Muscle of leg (tissue), 3 donors: ENCODE measurements at regions not wholly inside any gene's neighbourhood (a gene's known extent, or its start where the extent isn't known, plus 50 kb on each side); places are given as distances from the start of the nearest gene placed in this dataset.
"Not testable (repeated sequence)": the region's sequence is repeated elsewhere in the genome, so short reads cannot be mapped to it uniquely, and the experiment has no call there.

Experiments
- DNase-seq: peaks from one replicate; pipeline ENCODE4 v3.0.0; 2013
- H3K27ac ChIP-seq: one replicate; pipeline ENCODE4 v1.5.1; 2013; ENCODE audit warnings: mild to moderate bottlenecking, low read length, control low read depth
- H3K27me3 ChIP-seq: one replicate; pipeline ENCODE4 v1.6.1; 2013; ENCODE audit warnings: low read length; ENCODE audit not compliant: control insufficient read depth, insufficient read depth
- H3K36me3 ChIP-seq: one replicate; pipeline ENCODE4 v1.6.1; 2013; ENCODE audit warnings: low read length; ENCODE audit not compliant: control insufficient read depth, insufficient read depth
- H3K4me1 ChIP-seq: one replicate; pipeline ENCODE4 v1.6.1; 2013; ENCODE audit warnings: low read length; ENCODE audit not compliant: control insufficient read depth, insufficient read depth
- H3K4me3 ChIP-seq: one replicate; pipeline ENCODE4 v1.5.1; 2013; ENCODE audit warnings: low read length, control low read depth
- H3K9me3 ChIP-seq: replicated peaks from 2 replicates; pipeline ENCODE4 v1.6.1; 2013; ENCODE audit warnings: low read depth, low read length; ENCODE audit not compliant: control insufficient read depth
- WGBS: methylation state at CpG from one replicate; pipeline ENCODE4 v1.1.5; 2013; ENCODE audit warnings: missing lambda C conversion rate; ENCODE audit not compliant: insufficient coverage; 5-methylcytosine and 5-hydroxymethylcytosine counted together

DNA sequence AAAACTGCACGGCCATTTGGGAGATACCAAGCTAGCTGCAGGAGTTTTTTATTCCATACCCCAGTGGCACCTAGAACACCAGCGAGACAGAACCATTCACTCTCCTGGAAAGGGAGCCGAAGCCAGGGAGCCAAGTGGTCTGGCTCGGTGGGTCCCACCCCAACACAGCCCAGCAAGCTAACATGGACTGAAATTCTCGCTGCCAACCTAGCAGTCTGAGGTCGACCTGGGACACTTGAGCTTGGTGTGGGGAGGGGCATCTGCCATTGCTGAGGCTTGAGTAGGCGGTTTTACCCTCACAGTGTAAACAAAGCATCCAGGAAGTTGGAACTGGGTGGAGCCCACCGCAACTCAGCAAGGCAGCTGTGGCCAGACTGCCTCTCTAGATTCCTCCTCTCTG lies 108.9 kb upstream of the CHD1 start:
- Histone ChIP-seq H3K4me1 (peaks cover 3% of the 10 kb centered on the region), H3K27me3 (no peaks in the 10 kb centered on the region), H3K36me3 (no peaks in the 10 kb centered on the region), H3K4me3 (no peak overlapping the region), H3K27ac (no peak overlapping the region), H3K9me3 (no peaks in the 10 kb centered on the region)
- 78% methylated on average over 3 of the region's 8 CpGs for WGBS
- DNase-seq = no peak

DNA sequence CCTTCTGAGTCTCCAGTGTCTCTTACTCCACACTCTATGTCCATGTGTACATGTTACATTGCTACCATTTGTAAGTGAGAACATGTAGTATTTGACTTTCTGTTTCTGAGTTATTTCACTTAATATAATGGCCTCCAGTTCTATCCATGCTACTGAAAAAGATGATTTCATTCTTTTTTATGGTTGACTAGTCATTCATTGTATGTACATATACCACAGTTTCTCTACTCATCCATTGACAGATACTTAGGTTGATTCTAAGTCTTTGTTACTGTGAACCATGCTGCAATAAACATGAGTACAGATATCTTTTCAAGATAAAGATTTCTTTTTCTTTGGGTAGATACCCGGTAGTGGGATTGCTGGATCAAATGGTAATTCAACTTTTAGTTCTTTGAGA lies 107.1 kb upstream of the CHD1 start:
- peaks cover 5% of the 10 kb centered on the region for H3K4me1 ChIP-seq
- DNase-seq = no peak
- H3K27ac ChIP-seq = no peak overlapping the region
- H3K4me3 ChIP-seq = no peak overlapping the region
- WGBS = no CpG with 5 or more reads among the region's 1 CpG
- no peaks in the 10 kb centered on the region for H3K36me3 ChIP-seq
- H3K27me3 ChIP-seq = no peaks in the 10 kb centered on the region
- no peaks in the 10 kb centered on the region for H3K9me3 ChIP-seq

DNA sequence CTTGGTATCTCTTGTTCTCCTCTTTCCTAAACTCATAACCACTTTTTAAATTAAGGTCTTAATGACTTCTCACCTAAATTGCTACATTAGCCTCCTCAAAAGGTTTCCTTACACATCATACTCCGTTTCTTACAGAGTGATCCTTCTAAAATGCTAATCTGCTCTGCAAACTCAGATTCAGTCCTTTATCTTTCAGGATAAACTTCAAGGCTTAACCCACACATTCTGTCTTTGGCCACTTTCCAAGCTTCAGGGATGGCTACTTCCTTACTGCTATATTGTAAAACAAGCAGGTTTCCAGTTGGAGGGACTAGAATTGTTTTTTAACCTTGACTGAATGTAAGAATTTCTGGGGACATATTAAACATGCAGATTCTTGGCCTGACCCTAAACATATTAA lies 105.5 kb upstream of the CHD1 start:
- WGBS = 80% methylated on average over 1 of the region's 1 CpG
- Histone ChIP-seq H3K9me3 (no peaks in the 10 kb centered on the region), H3K36me3 (no peaks in the 10 kb centered on the region), H3K4me3 (no peak overlapping the region), H3K27ac (no peak overlapping the region), H3K27me3 (no peaks in the 10 kb centered on the region), H3K4me1 (peaks cover 5% of the 10 kb centered on the region)
- DNase-seq = peak; percentile 22

DNA sequence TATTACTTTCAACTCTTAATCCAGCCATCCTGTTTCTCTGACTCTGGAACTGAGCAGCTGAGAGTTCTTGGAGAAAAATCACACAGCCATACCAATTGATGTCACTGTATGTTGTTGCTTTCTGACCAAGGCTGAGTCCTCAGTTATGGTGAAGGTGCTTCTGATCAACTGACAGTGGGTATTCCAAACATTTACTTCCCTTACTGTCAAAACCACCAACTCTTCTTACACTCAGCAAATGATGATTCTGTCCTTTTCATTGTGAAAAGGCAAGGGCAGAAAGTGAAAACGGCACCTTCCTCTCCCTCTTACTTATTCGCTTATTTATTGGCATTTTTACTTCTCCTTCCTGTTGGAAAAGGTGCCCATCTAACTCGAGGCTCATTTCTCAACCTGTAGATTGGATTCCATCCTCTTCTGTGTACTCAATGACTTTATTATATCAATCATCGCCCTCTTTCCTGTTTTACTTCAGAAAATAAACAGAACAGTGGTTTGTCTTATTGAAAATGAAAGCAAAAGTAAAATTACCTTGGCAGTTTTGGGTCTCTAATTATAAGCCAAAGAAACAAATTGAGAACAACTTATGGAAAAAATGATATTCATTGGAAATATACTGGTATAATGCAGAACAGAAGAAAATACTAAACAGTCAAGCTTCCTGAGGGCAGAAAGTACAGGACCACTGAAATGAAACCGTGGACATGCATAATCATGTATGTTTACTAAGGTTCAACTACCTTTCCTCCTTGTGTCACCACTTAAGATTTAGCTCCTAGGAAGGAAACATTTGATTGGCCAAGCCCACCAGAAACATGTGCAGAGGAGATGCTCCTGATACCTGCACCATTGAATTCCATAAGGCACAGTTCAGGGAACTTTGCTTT lies 104.5 kb upstream of the CHD1 start:
- H3K36me3 ChIP-seq = no peaks in the 10 kb centered on the region
- no peak overlapping the region for H3K27ac ChIP-seq
- WGBS = 53% methylated on average over 3 of the region's 5 CpGs
- no peak overlapping the region for H3K4me3 ChIP-seq
- DNase-seq = peak; percentile 24
- no peaks in the 10 kb centered on the region for H3K27me3 ChIP-seq
- H3K9me3 ChIP-seq = no peaks in the 10 kb centered on the region
- peaks cover 5% of the 10 kb centered on the region for H3K4me1 ChIP-seq

DNA sequence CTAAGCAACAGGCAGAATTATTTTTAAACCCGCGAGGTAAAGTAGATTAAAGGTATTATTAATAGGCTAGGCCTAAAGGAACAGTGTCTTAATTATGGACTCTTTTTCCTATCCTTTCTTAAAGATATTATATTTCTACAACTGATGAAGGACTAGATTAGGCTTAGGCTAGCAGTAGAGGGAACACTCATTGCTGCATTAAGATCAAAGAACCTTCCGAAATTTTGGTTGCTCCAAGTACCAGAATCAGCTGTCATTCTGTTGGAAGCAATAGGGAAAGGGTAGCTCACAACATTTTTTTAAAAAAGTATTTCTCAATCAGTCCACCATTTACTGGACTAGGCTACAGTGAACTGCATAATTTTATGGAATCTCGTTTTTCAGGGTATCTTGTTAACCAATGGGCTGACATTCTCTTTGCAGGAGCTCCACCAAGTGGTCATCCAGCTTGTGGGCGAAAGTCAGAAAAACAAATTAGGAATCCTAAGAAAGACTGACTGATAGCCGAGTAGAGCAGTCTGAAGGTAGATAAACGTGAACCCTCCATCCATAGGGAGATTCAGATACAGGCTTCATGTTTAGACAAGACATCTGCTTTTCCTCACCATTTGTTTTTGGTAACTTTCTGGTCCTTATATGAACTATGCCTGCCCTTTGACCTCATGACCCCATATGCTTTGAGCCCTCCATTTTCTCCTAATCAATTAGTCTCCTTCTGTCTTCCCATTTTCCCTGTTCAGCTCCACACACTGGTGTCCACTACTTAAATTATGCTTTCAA lies 103.6 kb upstream of the CHD1 start:
- Histone ChIP-seq H3K4me3 (no peak overlapping the region), H3K4me1 (peaks cover 5% of the 10 kb centered on the region), H3K9me3 (no peaks in the 10 kb centered on the region), H3K36me3 (no peaks in the 10 kb centered on the region), H3K27me3 (no peaks in the 10 kb centered on the region), H3K27ac (no peak overlapping the region)
- WGBS = 4% methylated on average over 3 of the region's 7 CpGs
- DNase-seq = peak; percentile 88

DNA sequence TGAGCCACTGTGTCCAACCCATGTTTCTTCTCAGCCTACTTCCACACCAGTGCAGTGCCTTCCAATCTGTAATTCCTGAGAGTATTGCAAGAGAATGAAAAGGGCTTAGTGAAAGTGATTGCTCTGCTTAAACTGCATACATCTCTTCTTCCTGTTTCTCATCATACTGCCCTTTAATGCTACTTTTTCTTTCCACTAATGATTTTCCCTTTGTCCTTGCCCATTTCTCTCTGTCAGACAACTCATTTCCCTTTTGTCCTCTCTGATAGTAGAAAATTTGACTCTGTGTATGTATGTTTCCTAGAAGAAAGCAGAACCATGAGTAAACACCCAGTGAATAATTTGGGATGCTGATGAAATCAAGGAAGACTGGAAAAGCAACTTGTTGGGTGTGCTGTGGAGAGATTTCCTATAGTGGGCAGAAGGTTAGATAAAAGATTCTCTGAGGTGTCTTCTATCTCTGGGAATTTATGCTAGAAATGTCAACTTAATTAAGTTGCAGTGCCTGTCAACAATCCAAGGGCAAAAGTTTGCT lies 102.2 kb upstream of the CHD1 start:
- peaks cover 5% of the 10 kb centered on the region for H3K4me1 ChIP-seq
- H3K27me3 ChIP-seq = no peaks in the 10 kb centered on the region
- no peak overlapping the region for H3K27ac ChIP-seq
- H3K36me3 ChIP-seq = no peaks in the 10 kb centered on the region
- no peak overlapping the region for H3K4me3 ChIP-seq
- peak; percentile 39 for DNase-seq
- no peaks in the 10 kb centered on the region for H3K9me3 ChIP-seq

DNA sequence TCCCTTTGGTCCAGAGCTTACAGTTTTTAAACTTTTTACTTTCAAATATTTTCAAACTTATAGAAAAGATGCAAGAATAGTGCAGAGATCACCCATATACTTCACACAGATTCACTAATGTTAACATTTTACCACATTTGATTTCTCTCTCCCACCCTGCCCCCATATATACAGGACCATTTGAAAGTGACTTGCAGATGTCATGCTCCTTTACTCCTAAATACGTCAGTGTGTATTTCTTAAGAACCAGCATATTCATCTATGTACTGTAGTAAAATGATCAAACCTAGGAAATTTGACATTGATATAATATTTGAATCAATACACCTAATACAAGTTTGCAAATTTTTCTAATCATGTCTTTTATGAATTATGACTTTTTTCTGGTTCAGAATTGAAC lies 100.4 kb upstream of the CHD1 start:
- Histone ChIP-seq H3K4me3 (no peak overlapping the region), H3K9me3 (no peaks in the 10 kb centered on the region), H3K36me3 (no peaks in the 10 kb centered on the region), H3K27me3 (no peaks in the 10 kb centered on the region), H3K27ac (no peak overlapping the region), H3K4me1 (peaks cover 5% of the 10 kb centered on the region)
- no CpG with 5 or more reads among the region's 1 CpG for WGBS
- DNase-seq = no peak

DNA sequence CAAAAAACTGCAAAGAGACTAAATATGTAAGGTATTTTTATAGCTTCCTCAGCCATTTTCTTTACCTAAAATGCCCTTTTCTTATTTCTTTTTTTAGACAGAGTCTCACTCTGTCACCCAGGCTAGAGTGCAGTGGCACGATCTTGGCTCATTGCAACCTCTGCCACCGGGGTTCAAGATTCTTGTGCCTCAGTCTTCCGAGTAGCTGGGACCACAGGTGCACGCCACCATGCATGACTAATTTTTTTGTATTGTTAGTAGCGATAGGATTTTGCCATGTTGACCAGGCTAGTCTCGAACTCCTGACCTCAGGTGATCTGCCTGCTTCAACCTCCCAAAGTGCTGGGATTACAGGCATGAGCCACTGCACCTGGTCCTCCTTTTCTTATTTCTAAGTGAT lies 99.4 kb upstream of the CHD1 start:
- DNase-seq, H3K27me3 ChIP-seq, H3K4me1 ChIP-seq, H3K27ac ChIP-seq, H3K9me3 ChIP-seq, H3K4me3 ChIP-seq, H3K36me3 ChIP-seq: not testable (repeated sequence)
- WGBS = 89% methylated on average over 6 of the region's 6 CpGs

DNA sequence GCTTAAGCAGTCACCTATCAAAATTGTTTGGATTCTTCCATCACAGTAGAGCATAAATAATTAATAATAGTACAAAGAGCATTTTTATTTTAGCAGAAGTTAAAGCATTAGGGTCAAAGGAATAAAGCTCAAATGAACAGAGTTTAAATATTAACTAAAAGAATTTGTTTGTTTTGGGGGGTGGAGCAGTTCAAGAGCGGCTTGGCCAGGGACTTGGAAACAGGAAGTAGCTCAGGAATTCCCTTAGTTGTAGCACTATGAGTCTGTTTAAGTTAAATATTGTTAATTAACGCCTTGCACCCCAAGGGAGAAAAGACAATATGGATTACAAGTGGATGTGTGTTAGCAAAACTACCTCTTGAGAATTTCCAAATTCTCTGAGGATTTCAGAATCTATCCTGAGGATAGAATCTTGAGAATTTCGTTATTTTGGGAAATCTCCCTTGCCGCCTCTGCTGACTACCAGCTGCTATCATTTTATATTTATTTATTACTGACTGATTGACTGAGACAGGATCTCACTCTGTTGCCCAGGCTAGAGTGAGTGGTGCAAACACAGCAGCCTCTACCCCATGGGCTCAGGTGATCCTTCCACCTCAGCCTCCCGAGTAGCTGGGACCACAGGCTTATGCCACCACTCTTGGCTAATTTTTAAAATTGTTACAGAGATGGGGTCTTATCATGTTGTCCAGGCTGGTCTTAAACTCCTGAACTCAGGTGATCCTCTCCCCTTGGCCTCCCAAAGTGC lies 96.7 kb upstream of the CHD1 start:
- Histone ChIP-seq H3K27ac (no peak overlapping the region), H3K9me3 (no peaks in the 10 kb centered on the region), H3K4me1 (no peaks in the 10 kb centered on the region), H3K27me3 (no peaks in the 10 kb centered on the region), H3K36me3 (no peaks in the 10 kb centered on the region), H3K4me3 (no peak overlapping the region)
- DNase-seq = peak; percentile 24
- WGBS = 86% methylated on average over 1 of the region's 5 CpGs

DNA sequence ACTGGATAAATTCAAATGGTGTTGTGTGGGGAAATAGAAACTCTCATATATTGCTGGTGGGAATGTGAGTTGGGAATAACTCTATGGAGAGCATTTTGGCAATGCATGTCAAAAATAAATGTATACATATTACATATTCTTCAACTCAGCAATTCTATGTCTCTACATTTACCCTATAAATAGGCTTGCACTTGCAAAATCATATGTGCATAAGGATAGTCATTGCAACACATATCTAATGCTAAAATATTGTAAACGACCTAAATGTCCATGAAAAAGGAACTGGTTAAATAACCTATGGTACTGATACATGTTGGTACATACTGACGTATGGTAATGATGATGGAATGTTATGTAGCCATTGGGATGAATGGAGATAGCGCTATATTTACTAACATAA lies 94.5 kb upstream of the CHD1 start:
- DNase-seq = no peak
- Histone ChIP-seq H3K36me3 (no peaks in the 10 kb centered on the region), H3K27ac (no peak overlapping the region), H3K4me3 (no peak overlapping the region), H3K9me3 (no peaks in the 10 kb centered on the region), H3K4me1 (no peaks in the 10 kb centered on the region), H3K27me3 (no peaks in the 10 kb centered on the region)
- no CpG with 5 or more reads among the region's 3 CpGs for WGBS
